PC-3 (cell line): ENCODE measurements at regions not wholly inside any gene's neighbourhood (a gene's known extent, or its start where the extent isn't known, plus 50 kb on each side); places are given as distances from the start of the nearest gene placed in this dataset.

Experiments
- CTCF ChIP-seq: fragments of 300-600 bp; sonication (generic); conservative IDR thresholded peaks from 2 replicates; pipeline ENCODE4 v1.5.1; 2017; ENCODE audit warnings: antibody characterized with exemption, low read depth, mild to moderate bottlenecking, low read length
- EZH2 ChIP-seq: fragments of 300-600 bp; sonication (generic); IDR thresholded peaks from one replicate; pipeline ENCODE4 v1.6.1; 2017; ENCODE audit warnings: antibody characterized with exemption, mild to moderate bottlenecking, low read length; ENCODE audit not compliant: unreplicated experiment

GRCh38 chr4:153063490-153063889, 127.4 kb downstream of the FHDC1 start:
- TF ChIP-seq EZH2 (no peak), CTCF (no peak)
